GM12878 (cell line): ENCODE measurements at regions not wholly inside any gene's neighbourhood (a gene's known extent, or its start where the extent isn't known, plus 50 kb on each side); places are given as distances from the start of the nearest gene placed in this dataset.

Experiments
- ATAC-seq: fragments of 200-7000 bp; cut with Tn5 transposase; 3 replicates; pipeline ENCODE4 v1.9.1; 2020; ENCODE audit warnings: mild to moderate bottlenecking, moderate library complexity
- BruUV-seq: library from RNA; stranded (reverse); fragments of 400-500 nt; replicated peaks from 2 replicates; lab custom pipeline; 2021; lab: Mats Ljungman, UMichigan
- CTCF ChIA-PET: fragments of 300-600 bp; sonication (Branson Sonifier 250); formaldehyde crosslinking; extraction: SDS; loops from one replicate; lab custom pipeline; 2021; ENCODE audit warnings: inconsistent platforms; lab: Yijun Ruan, JAX
- POLR2A ChIA-PET: fragments of 350-600 bp; formaldehyde crosslinking; extraction: SDS; loops from one replicate; lab custom pipeline; 2021; ENCODE audit warnings: inconsistent platforms; lab: Charles Lee
- RAD21 ChIA-PET: fragments of 300-600 bp; sonication (Branson Sonifier 250); formaldehyde crosslinking; loops from one replicate; lab custom pipeline; 2023; ENCODE audit warnings: antibody characterized with exemption; ENCODE audit not compliant: unreplicated experiment; lab: Charles Lee
- SMC1A ChIA-PET: fragments of 300-600 bp; sonication (Branson Sonifier 250); formaldehyde crosslinking; loops from one replicate; lab custom pipeline; 2023; ENCODE audit not compliant: unreplicated experiment, uncharacterized antibody; lab: Charles Lee
- DNase-seq: peaks from one replicate; pipeline ENCODE4 v3.0.0-alpha.2; 2011; ENCODE audit warnings: low read depth, low spot score
- FAIRE-seq: peaks from 3 replicates; lab custom pipeline; 2011; peaks lifted over from hg19 to GRCh38; lab: Jason Lieb, UNC
- H2AFZ ChIP-seq: 2 replicates; pipeline ENCODE4 v1.6.0; 2011; ENCODE audit warnings: low read depth, low read length, control low read depth; ENCODE audit not compliant: control insufficient read depth
- H3K27ac ChIP-seq: 2 replicates; pipeline ENCODE4 v1.5.1; 2011; ENCODE audit warnings: control low read depth; ENCODE audit not compliant: control insufficient read depth, insufficient read depth
- H3K27me3 ChIP-seq, 2 experiments: replicated peaks in 1 of 2; 2 replicates each; pipeline versions ENCODE4 v1.6.0 to v1.6.1; 2011; ENCODE audit warnings: low read length in 1 of 2; ENCODE audit not compliant: control insufficient read depth in 2 of 2, insufficient read depth in 2 of 2
- H3K36me3 ChIP-seq, 2 experiments: 2 replicates each; pipeline ENCODE4 v1.5.1; 2011; ENCODE audit warnings: low read length in 1 of 2; ENCODE audit not compliant: control insufficient read depth in 2 of 2, insufficient read depth in 2 of 2
- H3K4me1 ChIP-seq: 2 replicates; pipeline ENCODE4 v1.6.1; 2011; ENCODE audit warnings: mild to moderate bottlenecking, low read length, moderate library complexity, mixed read lengths; ENCODE audit not compliant: control insufficient read depth, insufficient read depth
- H3K4me2 ChIP-seq: 2 replicates; pipeline ENCODE4 v1.6.0; 2011; ENCODE audit warnings: control low read depth; ENCODE audit not compliant: control insufficient read depth, insufficient read depth
- H3K4me3 ChIP-seq: fragments of 200-600 bp; sonication (generic); 2 replicates; pipeline ENCODE4 v1.5.1; 2016
- H3K79me2 ChIP-seq: 2 replicates; pipeline ENCODE4 v1.6.0; 2011; ENCODE audit warnings: low read length; ENCODE audit not compliant: control insufficient read depth, insufficient read depth
- H3K9ac ChIP-seq: 2 replicates; pipeline ENCODE4 v1.8.0; 2011; ENCODE audit warnings: low read length, control low read depth, mixed read lengths; ENCODE audit not compliant: control insufficient read depth, insufficient read depth
- H3K9me3 ChIP-seq: replicated peaks from 3 replicates; pipeline ENCODE4 v1.5.1; 2011; ENCODE audit warnings: mild to moderate bottlenecking, low read length; ENCODE audit not compliant: control insufficient read depth, insufficient read depth
- H4K20me1 ChIP-seq: 2 replicates; pipeline ENCODE4 v1.6.0; 2011; ENCODE audit not compliant: control insufficient read depth, insufficient read depth
- BMI1 ChIP-seq: fragments of 450-650 bp; IDR thresholded peaks from 2 replicates; pipeline ENCODE4 v1.6.1; 2016; ENCODE audit warnings: mild to moderate bottlenecking, moderate library complexity, borderline replicate concordance
- EED ChIP-seq: sonication (generic); IDR thresholded peaks from 2 replicates; pipeline ENCODE4 v1.6.1; 2016; ENCODE audit warnings: antibody characterized with exemption, low read depth
- JUNB ChIP-seq: IDR thresholded peaks from 2 replicates; pipeline ENCODE4 v1.6.1; 2016; ENCODE audit warnings: antibody characterized with exemption, mild to moderate bottlenecking
- POLR2A ChIP-seq: IDR thresholded peaks from 2 replicates; pipeline ENCODE4 v1.6.1; 2011; ENCODE audit warnings: low read depth, mild to moderate bottlenecking, low read length
- REST ChIP-seq: IDR thresholded peaks from 2 replicates; pipeline ENCODE4 v1.6.1; 2012; ENCODE audit warnings: mild to moderate bottlenecking, low read depth, low read length
- TCF7 ChIP-seq: IDR thresholded peaks from 2 replicates; pipeline ENCODE4 v1.6.1; 2014; ENCODE audit warnings: antibody characterized with exemption, borderline replicate concordance
- USF1 ChIP-seq: IDR thresholded peaks from 2 replicates; pipeline ENCODE4 v1.6.1; 2011; ENCODE audit warnings: borderline replicate concordance, low read depth, mild to moderate bottlenecking, moderate library complexity, mixed read lengths, low read length; ENCODE audit not compliant: insufficient read depth; ENCODE audit errors: extremely low read length
- ZBED1 ChIP-seq: IDR thresholded peaks from 2 replicates; pipeline ENCODE4 v1.6.1; 2016; ENCODE audit warnings: borderline replicate concordance
- ZNF274 ChIP-seq: IDR thresholded peaks from one replicate; pipeline ENCODE4 v1.8.0; 2011; ENCODE audit not compliant: insufficient read length, insufficient read depth
- WGBS: methylation state at CpG from one replicate; pipeline ENCODE4 v1.1.6; 2016; ENCODE audit warnings: low lambda C conversion rate; ENCODE audit not compliant: insufficient replicate concordance, insufficient coverage; ENCODE audit errors: missing lambda C conversion rate; 5-methylcytosine and 5-hydroxymethylcytosine counted together
- in situ Hi-C: fragments of 300-500 bp; cut with MboI; formaldehyde crosslinking; loops from 9 replicates; pipeline ENCODE4 v1.14.3; 2018; ENCODE audit warnings: mixed read lengths
- intact Hi-C: fragments of 100-400 bp; cut with micrococcal nuclease; formaldehyde crosslinking; loops from one replicate; pipeline ENCODE4 v1.14.2; 2022; ENCODE audit not compliant: unreplicated experiment
- TF ChIP-seq, protein P1 (sequence below): fragments of 450-650 bp; IDR thresholded peaks from 2 replicates; pipeline ENCODE4 v1.6.1; 2017; ENCODE audit warnings: borderline replicate concordance

DNA sequence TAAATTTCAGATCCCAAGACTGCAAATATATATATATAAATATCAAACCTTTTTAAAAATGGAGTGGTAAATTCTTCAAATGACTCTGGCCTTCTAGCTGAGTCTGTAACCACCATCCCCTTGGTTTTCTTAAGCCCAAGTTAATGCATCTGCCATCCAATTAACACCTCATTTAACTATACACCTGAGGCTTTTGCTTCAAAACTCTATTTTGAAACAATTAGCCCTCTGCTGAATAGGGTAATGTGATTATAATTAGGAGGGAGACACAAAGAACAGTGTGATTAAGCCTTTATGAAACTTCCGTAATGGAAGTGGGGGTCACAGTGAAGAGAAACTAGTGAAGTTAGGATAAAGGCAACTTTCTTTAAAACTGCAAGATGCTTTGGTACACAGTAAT is 83.6 kb downstream of the GPR37 start:
- WGBS, result 0% methylated on average over 1 of the region's 1 CpG
- H3K27me3 ChIP-seq, result no peaks in the 10 kb centered on the region
- H3K36me3 ChIP-seq, result no peaks in the 10 kb centered on the region
- H3K9me3 ChIP-seq, result no peaks in the 10 kb centered on the region
- FAIRE-seq (no peak), ATAC-seq (no peak), DNase-seq (no peak)
- H2AFZ ChIP-seq, result no peak overlapping the region
- H4K20me1 ChIP-seq, result no peaks in the 10 kb centered on the region
- CTCF ChIA-PET, result no interaction called here
- no peak overlapping the region for H3K27ac ChIP-seq
- no peak for TF ChIP-seq REST
- no peak for TF ChIP-seq TCF7
- no peak for TF ChIP-seq ZBED1
- TF ChIP-seq, protein P1, sequence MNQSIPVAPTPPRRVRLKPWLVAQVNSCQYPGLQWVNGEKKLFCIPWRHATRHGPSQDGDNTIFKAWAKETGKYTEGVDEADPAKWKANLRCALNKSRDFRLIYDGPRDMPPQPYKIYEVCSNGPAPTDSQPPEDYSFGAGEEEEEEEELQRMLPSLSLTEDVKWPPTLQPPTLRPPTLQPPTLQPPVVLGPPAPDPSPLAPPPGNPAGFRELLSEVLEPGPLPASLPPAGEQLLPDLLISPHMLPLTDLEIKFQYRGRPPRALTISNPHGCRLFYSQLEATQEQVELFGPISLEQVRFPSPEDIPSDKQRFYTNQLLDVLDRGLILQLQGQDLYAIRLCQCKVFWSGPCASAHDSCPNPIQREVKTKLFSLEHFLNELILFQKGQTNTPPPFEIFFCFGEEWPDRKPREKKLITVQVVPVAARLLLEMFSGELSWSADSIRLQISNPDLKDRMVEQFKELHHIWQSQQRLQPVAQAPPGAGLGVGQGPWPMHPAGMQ, result no peak
- no peak for TF ChIP-seq JUNB
- no peak for TF ChIP-seq ZNF274
- no peak for TF ChIP-seq BMI1
- TF ChIP-seq USF1, result no peak
- no peak for TF ChIP-seq EED
- TF ChIP-seq POLR2A, result no peak
- H3K4me3 ChIP-seq, result no peak overlapping the region
- RAD21 ChIA-PET, result no interaction called here
- no peak overlapping the region for H3K4me2 ChIP-seq
- no peaks in the 10 kb centered on the region for H3K79me2 ChIP-seq
- intact Hi-C loops (no loop called here), in situ Hi-C loops (no loop called here)
- BruUV-seq, result no TSS peak
- POLR2A ChIA-PET, result no interaction called here
- SMC1A ChIA-PET, result no interaction called here
- no peak overlapping the region for H3K9ac ChIP-seq
- no peaks in the 10 kb centered on the region for H3K4me1 ChIP-seq
